ENCODE measurements at regions not wholly inside any gene's neighbourhood (a gene's known extent, or its start where the extent isn't known, plus 50 kb on each side); places are given as distances from the start of the nearest gene placed in this dataset.

GRCh38 chr6:56863366-56863765 lies 91.5 kb upstream of the BEND6 start:
- TF ChIP-seq CTCF (conservative IDR thresholded peaks at IDR 0.05), result no peak
- TF ChIP-seq ZFX (IDR thresholded peaks at IDR 0.05), result no peak
